ENCODE measurements at regions not wholly inside any gene's neighbourhood (a gene's known extent, or its start where the extent isn't known, plus 50 kb on each side); places are given as distances from the start of the nearest gene placed in this dataset.

- TF ChIP-seq YY1 (IDR thresholded peaks at IDR 0.05; ENCODE audit: low read depth) (no peak), REST (IDR thresholded peaks at IDR 0.05; ENCODE audit: low read depth) (no peak), FOXM1 (IDR thresholded peaks at IDR 0.05; ENCODE audit: borderline replicate concordance, low read depth) (no peak), RAD21 (IDR thresholded peaks at IDR 0.05; ENCODE audit: low read depth) (no peak), TAF1 (IDR thresholded peaks at IDR 0.05; ENCODE audit: low read depth) (no peak), CEBPB (IDR thresholded peaks at IDR 0.05) (no peak), USF1 (IDR thresholded peaks at IDR 0.05) (no peak), ZBTB7A (IDR thresholded peaks at IDR 0.05; ENCODE audit: low read depth) (no peak), TEAD4 (IDR thresholded peaks at IDR 0.05) (no peak)
These were observed 65.1 kb upstream of the PHF14 start for GRCh38 chr7:10908600-10908999.

Measured in Ishikawa (cell line).